Liver (tissue), 3 donors: ENCODE measurements at regions not wholly inside any gene's neighbourhood (a gene's known extent, or its start where the extent isn't known, plus 50 kb on each side); places are given as distances from the start of the nearest gene placed in this dataset.

Experiments used
- MAX ChIP-seq: IDR thresholded peaks from 2 replicates; pipeline ENCODE4 v1.6.1; 2016; ENCODE audit warnings: antibody characterized with exemption
- RAD21 ChIP-seq, 2 donors: IDR thresholded peaks; 2 replicates each; pipeline ENCODE4 v1.6.1; 2016; ENCODE audit warnings: antibody characterized with exemption in 2 of 2, mild to moderate bottlenecking in 2 of 2
- SP1 ChIP-seq: IDR thresholded peaks from 2 replicates; pipeline ENCODE4 v1.6.1; 2018; ENCODE audit warnings: antibody characterized with exemption, mild to moderate bottlenecking
- TAF1 ChIP-seq: conservative IDR thresholded peaks from 2 replicates; pipeline ENCODE4 v1.6.1; 2016; ENCODE audit warnings: antibody characterized with exemption, mild to moderate bottlenecking
- YY1 ChIP-seq: IDR thresholded peaks from 2 replicates; pipeline ENCODE4 v1.6.1; 2016; ENCODE audit warnings: antibody characterized with exemption, mild to moderate bottlenecking
- TF ChIP-seq, protein P1 (sequence below): fragments of 150-350 bp; IDR thresholded peaks from 2 replicates; pipeline ENCODE4 v1.5.1; 2017; ENCODE audit warnings: improper control_type of control experiment, low read depth, low read length; ENCODE audit not compliant: missing input control
- donor health status: healthy.
- donor health status: healthy.

- TF ChIP-seq, protein P1, sequence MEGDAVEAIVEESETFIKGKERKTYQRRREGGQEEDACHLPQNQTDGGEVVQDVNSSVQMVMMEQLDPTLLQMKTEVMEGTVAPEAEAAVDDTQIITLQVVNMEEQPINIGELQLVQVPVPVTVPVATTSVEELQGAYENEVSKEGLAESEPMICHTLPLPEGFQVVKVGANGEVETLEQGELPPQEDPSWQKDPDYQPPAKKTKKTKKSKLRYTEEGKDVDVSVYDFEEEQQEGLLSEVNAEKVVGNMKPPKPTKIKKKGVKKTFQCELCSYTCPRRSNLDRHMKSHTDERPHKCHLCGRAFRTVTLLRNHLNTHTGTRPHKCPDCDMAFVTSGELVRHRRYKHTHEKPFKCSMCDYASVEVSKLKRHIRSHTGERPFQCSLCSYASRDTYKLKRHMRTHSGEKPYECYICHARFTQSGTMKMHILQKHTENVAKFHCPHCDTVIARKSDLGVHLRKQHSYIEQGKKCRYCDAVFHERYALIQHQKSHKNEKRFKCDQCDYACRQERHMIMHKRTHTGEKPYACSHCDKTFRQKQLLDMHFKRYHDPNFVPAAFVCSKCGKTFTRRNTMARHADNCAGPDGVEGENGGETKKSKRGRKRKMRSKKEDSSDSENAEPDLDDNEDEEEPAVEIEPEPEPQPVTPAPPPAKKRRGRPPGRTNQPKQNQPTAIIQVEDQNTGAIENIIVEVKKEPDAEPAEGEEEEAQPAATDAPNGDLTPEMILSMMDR: no peak
- TF ChIP-seq MAX (no peak), SP1 (no peak), YY1 (no peak), TAF1 (no peak), RAD21 (IDR thresholded peaks at IDR 0.05) (no peak)
Measured at GRCh38 chr2:163407296-163407695, 328.5 kb downstream of the FIGN start.
